ENCODE measurements at regions not wholly inside any gene's neighbourhood (a gene's known extent, or its start where the extent isn't known, plus 50 kb on each side); places are given as distances from the start of the nearest gene placed in this dataset.

- no TSS peak for BruUV-seq (replicated peaks)
- no peak overlapping the region for H3K4me3 ChIP-seq (ENCODE audit: low read depth in 2 of 2, low read length in 2 of 2)
- ChIA-PET CTCF (no interaction called here), POLR2A (no interaction called here)
- no peaks in the 10 kb centered on the region for H3K27me3 ChIP-seq (ENCODE audit: control insufficient read depth, insufficient read depth, low read length)
- DNase-seq (ENCODE audit: low read depth, low spot score) = no peak
- H3K27ac ChIP-seq (ENCODE audit: low read length) = no peak overlapping the region
- in situ Hi-C loops (cut with HindIII; ENCODE audit: low pct_unique_long_range_greater_than_20kb, low sequenced_read_pairs) = no loop called here
- TF ChIP-seq CTCF (IDR thresholded peaks at IDR 0.05) = no peak
- no peak for TF ChIP-seq POLR2AphosphoS5 (IDR thresholded peaks at IDR 0.05; ENCODE audit: low read depth, low read length)
- no peak for TF ChIP-seq TCF7L2 (IDR thresholded peaks at IDR 0.05; ENCODE audit: low read depth, low read length)
- TF ChIP-seq REST (IDR thresholded peaks at IDR 0.05; ENCODE audit: insufficient read depth in 1 of 2, low read depth in 2 of 2, low read length in 1 of 2) = no peak
- TF ChIP-seq SIN3A (IDR thresholded peaks at IDR 0.05; ENCODE audit: borderline replicate concordance, insufficient read depth, low read depth, low read length) = no peak
- no peaks in the 10 kb centered on the region for H3K4me1 ChIP-seq (ENCODE audit: control insufficient read depth, insufficient read depth, low read length)
- intact Hi-C loops (cut with micrococcal nuclease; ENCODE audit: unreplicated experiment) = no loop called here
- H3K9me3 ChIP-seq (ENCODE audit: control insufficient read depth, insufficient read depth, low read depth, low read length) = no peaks in the 10 kb centered on the region
- no peak for ATAC-seq
- H3K36me3 ChIP-seq (ENCODE audit: control insufficient read depth, insufficient read depth, low read length) = no peaks in the 10 kb centered on the region
These were observed 414.6 kb upstream of the GOT2 start for GRCh38 chr16:59148769-59149155.

- Histone ChIP-seq H3K27me3 (ENCODE audit: control insufficient read depth, insufficient read depth, low read length) (no peaks in the 10 kb centered on the region), H3K9me3 (ENCODE audit: control insufficient read depth, insufficient read depth, low read depth, low read length) (no peaks in the 10 kb centered on the region), H3K36me3 (ENCODE audit: control insufficient read depth, insufficient read depth, low read length) (no peaks in the 10 kb centered on the region), H3K4me3 (ENCODE audit: low read depth in 2 of 2, low read length in 2 of 2) (no peak overlapping the region), H3K4me1 (ENCODE audit: control insufficient read depth, insufficient read depth, low read length) (no peaks in the 10 kb centered on the region), H3K27ac (ENCODE audit: low read length) (no peak overlapping the region)
- TF ChIP-seq REST (IDR thresholded peaks at IDR 0.05; ENCODE audit: insufficient read depth in 1 of 2, low read depth in 2 of 2, low read length in 1 of 2) = no peak
- in situ Hi-C loops (cut with HindIII; ENCODE audit: low pct_unique_long_range_greater_than_20kb, low sequenced_read_pairs) (no loop called here), intact Hi-C loops (cut with micrococcal nuclease; ENCODE audit: unreplicated experiment) (no loop called here)
- BruUV-seq (replicated peaks) = no TSS peak
- CTCF ChIA-PET = no interaction called here
- DNase-seq (ENCODE audit: low read depth, low spot score) = no peak
- POLR2A ChIA-PET = no interaction called here
- ATAC-seq = no peak
These were observed 414.1 kb upstream of the GOT2 start for GRCh38 chr16:59148056-59148768.

All from Panc1 (cell line).